Muscle of arm (tissue), 1 donor: ENCODE measurements at regions not wholly inside any gene's neighbourhood (a gene's known extent, or its start where the extent isn't known, plus 50 kb on each side); places are given as distances from the start of the nearest gene placed in this dataset.

Source experiments
- DNase-seq: peaks from one replicate; pipeline ENCODE4 v3.0.0-alpha.2; 2013

DNA sequence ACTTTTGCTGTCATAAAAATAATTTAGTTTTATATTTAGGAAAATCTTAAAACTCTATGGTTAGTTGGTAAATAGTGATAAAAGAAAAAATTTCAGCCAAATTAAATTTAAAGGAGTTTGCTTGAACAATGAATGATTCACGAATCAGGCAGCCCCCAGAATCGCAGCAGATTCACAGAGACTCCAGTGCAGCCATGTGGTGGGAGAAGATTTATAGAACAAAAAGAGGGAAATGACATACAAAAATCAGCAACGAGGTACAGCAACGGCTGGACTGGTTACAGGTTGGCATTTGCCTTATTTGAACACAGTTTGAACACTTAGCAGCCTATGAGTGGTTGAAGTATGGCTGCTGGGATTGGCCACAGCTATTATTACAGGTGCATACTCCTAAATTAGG, 96.4 kb upstream of the MYCBP2 start:
- DNase-seq: no peak

DNA sequence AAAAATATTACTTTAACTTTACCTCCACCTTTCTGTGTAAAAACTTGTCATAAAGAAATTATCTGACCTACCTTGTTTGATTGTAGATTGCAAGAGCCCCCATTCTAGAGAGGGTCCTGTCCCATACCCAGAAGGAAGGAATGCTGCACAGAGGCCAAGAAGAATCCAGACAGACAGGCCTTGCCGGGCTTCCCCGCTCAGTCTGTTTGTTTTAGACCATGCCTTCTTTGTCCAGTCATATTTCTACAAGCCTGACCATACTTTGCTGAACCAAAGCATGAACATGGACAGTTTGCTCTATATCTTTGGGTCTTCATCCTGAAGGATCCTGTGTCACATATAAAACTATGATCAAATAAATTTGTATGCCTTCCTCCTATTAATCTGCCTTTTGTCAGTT, 95.8 kb upstream of the MYCBP2 start:
- no peak for DNase-seq

DNA sequence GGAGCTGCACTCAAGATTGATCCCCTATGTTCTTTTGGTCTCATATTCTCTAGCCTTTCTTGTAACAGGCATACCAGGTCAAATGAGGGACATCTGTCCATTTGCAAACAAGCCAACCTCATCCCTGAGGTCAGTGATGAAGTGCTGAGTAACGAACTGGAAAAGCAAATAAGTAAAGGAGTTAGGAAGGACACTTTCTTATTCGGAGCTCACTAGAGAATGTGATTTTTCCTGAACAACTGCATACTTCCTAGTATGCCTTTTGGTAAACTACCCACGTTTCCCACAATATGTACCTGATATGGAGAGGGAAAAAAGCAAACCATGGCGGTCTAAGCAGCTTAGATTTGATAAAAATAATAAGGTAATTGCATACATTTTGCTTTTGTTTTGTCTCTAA, 91.0 kb upstream of the MYCBP2 start:
- DNase-seq: no peak

DNA sequence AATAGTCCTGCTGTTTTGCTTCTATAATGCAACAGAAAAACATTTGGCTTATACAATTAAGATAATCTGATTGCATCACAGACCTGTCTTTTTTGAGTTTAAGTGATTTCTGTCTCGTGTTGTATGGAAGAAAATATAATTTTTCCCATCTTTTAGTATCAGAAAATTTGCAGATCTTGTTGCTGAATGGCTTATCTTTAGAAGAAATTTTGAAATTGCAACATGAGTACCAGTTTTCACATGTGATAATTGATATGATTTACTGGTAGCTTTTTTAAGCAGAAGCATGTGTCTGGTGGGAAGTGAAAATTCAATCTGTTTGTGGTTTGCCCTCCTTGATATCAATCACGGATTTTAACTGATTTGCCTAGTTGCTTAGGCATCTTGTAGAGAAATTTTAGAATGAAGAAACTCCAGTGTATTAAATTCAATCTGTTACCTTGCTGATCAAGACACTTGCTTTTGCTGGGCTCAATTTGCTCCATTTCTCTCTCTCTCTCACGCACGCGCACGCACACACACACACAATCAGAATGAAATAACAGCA, 89.8 kb upstream of the MYCBP2 start:
- no peak for DNase-seq

DNA sequence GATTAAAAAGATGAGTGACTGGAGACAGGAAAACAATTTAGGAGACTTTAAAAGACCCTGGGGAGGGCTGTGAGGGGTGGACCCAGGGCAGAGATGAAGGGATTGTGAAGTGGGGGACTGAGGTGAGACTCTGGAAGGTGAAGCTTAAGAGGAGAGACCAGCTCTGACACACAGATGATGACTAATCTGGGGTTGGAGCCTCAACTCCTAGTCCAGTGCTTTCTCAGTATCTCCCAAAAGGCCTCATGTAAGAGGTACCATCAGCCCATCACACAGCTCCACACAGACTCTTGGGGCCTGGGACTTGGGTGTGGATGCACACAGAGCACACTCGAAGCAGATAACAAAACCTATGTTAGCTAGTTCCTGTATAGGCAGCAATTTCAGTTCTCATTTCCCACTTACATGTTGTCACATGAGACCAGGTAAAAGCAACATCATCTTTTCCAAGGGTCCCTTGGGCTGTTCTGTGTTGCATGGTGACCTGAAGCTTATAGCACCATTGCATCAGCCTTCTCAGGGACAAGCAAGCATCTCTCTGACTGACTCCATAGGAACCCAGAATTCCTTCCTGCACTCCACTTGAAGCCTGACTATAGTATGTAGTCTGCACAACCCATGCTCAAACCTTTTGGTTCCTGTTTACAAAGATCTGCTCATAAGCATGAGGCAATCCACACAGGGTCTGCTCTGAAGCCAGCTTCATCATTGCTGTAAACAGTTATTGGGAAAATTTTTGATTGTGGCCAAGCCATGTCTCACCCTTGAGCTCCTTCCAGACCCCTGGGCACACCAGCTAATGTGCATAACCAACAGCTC, 88.6 kb upstream of the MYCBP2 start:
- no peak for DNase-seq

GRCh38 chr13:77412860-77413259, 86.0 kb upstream of the MYCBP2 start:
- DNase-seq: no peak

- no peak for DNase-seq
Observed at GRCh38 chr13:77412116-77412635, 85.3 kb upstream of the MYCBP2 start.

DNA sequence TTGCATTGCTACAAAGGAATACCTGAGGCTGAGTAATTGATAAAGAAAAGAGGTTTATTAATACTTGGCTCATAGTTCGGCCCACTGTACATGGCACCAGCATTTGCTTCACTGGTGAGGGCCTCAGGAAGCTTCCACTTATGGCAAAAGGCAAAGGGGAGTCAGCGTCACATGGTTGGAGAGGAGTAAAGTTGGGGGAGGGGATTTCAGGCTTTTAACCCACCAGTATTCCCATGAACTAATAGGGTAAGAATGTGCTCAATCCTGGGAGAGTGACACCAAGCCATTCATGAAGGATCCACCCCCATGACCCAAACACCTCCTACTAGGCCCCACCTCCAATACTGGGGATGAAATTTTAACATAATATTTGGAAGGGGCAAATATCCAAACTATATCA, 82.5 kb upstream of the MYCBP2 start:
- no peak for DNase-seq

DNA sequence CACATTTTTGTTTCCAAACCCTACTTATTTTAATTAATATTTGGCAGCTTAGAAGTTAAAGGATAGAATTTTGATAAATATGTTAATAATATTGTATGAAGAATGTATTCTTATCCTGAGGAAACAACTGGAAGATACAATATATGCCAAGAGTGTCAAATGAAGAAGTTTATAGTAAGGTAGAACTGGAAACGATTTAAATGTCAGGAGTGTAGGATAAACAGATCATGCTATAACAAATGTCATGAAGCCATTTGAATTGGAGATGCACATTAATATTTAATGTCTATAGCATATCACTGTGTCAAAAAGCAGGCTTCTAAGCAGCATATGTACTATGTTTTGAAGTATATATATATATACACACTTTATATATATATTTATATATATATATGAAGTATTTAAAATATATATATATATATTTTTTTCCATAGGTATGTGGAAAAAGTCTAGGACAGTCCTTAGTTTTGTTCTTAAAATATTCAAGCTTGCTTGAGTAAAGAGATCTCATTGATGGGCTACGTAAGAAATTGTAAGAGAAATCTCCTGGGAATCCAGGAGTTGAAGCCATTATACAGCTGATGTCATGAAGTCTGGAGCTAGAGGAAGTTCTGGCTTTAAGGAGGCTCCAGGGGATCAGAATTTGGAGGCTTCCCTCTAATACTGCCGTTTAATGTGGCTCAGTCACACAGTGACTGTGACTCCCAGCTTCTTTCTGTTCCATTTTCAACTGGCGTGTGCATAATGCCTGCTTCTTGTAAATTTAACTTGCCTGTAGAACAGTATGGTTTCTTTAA, 79.9 kb upstream of the MYCBP2 start:
- DNase-seq: no peak

DNA sequence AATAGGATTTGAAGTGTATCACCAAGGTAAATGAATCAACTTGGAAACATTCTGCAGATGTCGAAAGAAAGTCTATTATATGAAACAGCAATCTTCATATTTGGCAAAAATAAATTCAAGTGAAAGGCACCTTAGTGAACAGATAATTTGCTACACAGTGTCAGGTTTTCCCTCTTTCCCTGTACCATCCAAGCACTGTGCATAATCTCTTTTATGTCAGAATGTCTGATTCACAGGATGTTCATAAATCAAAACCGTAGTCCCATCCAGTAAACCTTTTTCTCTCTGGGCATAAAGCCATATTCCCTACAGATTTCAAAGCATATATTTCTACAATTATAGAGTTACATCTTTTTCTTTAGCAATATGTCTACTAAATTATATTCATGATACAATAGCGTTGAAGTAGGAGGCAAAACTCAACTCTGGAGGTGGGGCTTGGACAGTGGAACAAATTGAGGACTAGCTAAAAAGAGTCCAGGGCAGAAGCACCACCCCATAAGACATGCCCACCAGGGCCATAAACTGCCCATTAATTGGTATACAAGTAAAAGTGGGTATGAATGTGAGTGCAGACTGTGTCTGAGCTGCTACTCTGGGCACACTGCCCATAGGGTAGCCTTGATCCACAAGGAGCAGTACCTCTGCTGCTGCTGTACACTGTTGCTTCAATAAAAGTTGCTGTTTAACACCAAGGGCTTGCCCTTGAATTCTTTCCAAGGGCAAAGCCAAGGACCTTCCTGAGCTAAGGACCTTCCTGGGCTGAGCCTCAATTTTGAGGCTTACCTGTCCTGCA, 72.1 kb upstream of the MYCBP2 start:
- no peak for DNase-seq

- DNase-seq: no peak
Observed at GRCh38 chr13:77397636-77398035, 70.7 kb upstream of the MYCBP2 start.

DNA sequence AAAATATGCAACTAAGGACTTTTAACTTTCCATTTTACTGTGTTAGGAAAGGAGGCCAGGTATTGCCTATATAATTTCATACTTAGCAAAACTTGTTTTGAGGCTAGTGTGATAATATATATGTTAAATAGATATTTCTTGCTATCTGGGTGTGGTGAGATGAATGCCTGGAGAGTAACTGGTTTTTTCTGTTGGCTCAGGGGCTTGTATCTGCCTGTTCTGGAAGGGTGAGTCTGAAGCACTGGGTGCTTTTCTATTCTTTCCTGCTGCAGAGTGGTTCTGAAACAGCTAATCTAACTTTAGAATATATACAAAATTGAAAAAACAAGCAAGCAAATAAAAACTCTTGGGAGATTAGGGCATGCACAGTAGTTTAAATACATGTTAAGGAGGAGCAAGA, 64.6 kb upstream of the MYCBP2 start:
- no peak for DNase-seq

GRCh38 chr13:77390391-77390790, 63.5 kb upstream of the MYCBP2 start:
- no peak for DNase-seq

DNA sequence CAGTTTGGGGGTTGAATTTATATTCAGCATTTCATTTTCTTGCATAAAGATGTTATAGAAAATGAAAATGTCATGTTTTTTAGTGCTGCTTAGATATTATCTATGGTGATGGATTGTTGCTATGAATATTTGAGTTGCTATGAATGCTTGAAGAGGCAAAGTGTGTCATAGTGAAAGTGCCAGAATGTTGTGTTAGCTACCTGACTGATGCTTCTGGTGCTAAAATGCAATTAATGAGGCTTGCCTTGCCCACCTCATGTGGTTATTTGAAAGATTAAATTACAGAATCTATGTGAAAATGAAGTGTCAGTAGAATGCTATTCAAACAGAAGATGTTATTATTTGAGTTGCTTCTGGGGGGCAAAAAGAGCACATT, 62.7 kb upstream of the MYCBP2 start:
- no peak for DNase-seq

- no peak for DNase-seq
Observed at GRCh38 chr13:77388944-77389624, 62.2 kb upstream of the MYCBP2 start.

GRCh38 chr13:77387607-77388200, 60.8 kb upstream of the MYCBP2 start:
- no peak for DNase-seq

- no peak for DNase-seq
Observed at GRCh38 chr13:77386880-77387606, 60.1 kb upstream of the MYCBP2 start.

DNA sequence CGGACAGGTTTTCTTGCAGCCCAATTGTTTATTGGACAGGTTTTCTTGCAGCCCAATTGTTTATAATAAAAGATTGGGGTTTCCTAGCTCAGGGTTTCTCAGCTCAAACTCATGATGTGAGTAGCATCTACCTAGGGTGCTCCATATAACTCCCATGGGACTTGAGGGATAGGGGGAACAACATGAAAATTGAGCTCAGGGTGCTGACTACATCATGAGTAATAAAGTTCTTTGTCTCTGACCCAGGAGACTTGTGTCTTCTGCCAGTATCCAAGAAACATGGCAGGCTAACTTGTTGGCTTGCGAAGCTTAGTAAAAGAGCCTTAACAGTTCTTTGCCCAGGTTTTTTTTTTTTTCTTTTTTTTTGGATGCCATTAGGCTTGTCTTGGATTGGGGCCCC, 59.2 kb upstream of the MYCBP2 start:
- DNase-seq: no peak

DNA sequence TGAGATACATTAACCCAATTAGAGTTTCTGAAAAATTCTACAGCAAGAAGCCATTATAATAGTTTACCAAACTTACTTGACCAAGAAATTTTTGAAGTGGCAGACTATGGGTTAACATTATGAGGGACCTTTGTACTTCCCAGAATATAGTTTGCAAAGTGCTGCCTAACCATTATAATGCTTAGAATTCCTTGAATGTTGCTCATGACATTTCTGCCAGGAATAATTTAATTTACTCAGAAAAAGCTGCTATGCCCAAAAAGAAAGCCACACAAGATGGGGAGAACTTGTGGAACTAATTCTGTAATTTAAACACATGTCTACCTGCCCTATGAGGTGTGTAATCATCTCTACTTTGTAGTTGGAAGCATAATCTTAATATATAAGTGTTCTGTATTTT, 58.1 kb upstream of the MYCBP2 start:
- DNase-seq: no peak

DNA sequence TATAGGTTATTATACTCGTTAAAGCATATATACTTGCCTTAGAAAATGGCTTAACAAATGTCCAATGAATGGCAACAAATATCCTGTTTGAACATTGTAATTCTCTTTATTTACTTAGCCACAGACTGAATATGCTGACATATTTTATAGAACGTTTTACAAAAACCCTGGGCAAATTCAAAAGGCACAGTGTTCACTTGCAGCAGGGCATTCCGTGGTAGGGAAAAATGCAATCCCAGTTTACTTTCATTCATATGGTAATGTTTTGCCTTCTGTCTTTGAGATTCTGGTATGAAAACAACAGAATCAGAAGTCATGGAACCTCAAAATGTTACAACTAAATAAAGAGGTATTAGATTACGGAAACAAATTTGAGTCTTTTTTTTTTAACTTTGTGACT, 56.2 kb upstream of the MYCBP2 start:
- no peak for DNase-seq
